PC-3 (cell line): ENCODE measurements at regions not wholly inside any gene's neighbourhood (a gene's known extent, or its start where the extent isn't known, plus 50 kb on each side); places are given as distances from the start of the nearest gene placed in this dataset.

Source experiments
- ATAC-seq: fragments of 200-7000 bp; cut with Tn5 transposase; 2 replicates; pipeline ENCODE4 v1.9.1; 2020; ENCODE audit warnings: mild to moderate bottlenecking, moderate library complexity
- BruUV-seq: library from RNA; stranded (reverse); fragments of 400-500 nt; replicated peaks from 2 replicates; lab custom pipeline; 2021; lab: Mats Ljungman, UMichigan
- CTCF ChIA-PET: fragments of 300-600 bp; sonication (Branson Sonifier 250); formaldehyde crosslinking; loops from one replicate; lab custom pipeline; 2022; ENCODE audit warnings: antibody characterized with exemption; lab: Charles Lee
- POLR2A ChIA-PET: fragments of 300-600 bp; sonication (Branson Sonifier 250); formaldehyde crosslinking; loops from one replicate; lab custom pipeline; 2022; ENCODE audit warnings: antibody characterized with exemption; ENCODE audit not compliant: unreplicated experiment; lab: Charles Lee
- DNase-seq: peaks from one replicate; pipeline ENCODE4 v3.0.0-alpha.2; 2015
- H2AFZ ChIP-seq: fragments of 300-600 bp; sonication (generic); 2 replicates; pipeline ENCODE4 v1.6.0; 2016; ENCODE audit warnings: antibody characterized with exemption, low read length
- H3F3A ChIP-seq: fragments of 300-600 bp; sonication (generic); one replicate; pipeline ENCODE4 v1.6.0; 2017; ENCODE audit warnings: antibody characterized with exemption, low read length, control low read depth, mild to moderate bottlenecking; ENCODE audit not compliant: unreplicated experiment
- H3K27ac ChIP-seq: fragments of 300-600 bp; sonication (generic); 2 replicates; pipeline ENCODE4 v1.5.1; 2016; ENCODE audit warnings: mild to moderate bottlenecking, low read length
- H3K27me3 ChIP-seq: fragments of 300-600 bp; sonication (generic); 2 replicates; pipeline ENCODE4 v1.6.1; 2016; ENCODE audit warnings: low read length, mixed read lengths
- H3K36me3 ChIP-seq: fragments of 300-600 bp; sonication (generic); 2 replicates; pipeline ENCODE4 v1.6.1; 2016; ENCODE audit warnings: low read depth, mixed run types, low read length, mixed read lengths
- H3K4me1 ChIP-seq: fragments of 300-600 bp; sonication (generic); 2 replicates; pipeline ENCODE4 v1.5.1; 2016; ENCODE audit warnings: low read length; ENCODE audit not compliant: insufficient read depth
- H3K4me2 ChIP-seq: fragments of 300-600 bp; sonication (generic); 2 replicates; pipeline ENCODE4 v1.6.0; 2016; ENCODE audit warnings: low read length
- H3K4me3 ChIP-seq: fragments of 300-600 bp; sonication (generic); 2 replicates; pipeline ENCODE4 v1.5.1; 2016; ENCODE audit warnings: mild to moderate bottlenecking, low read length, mixed read lengths
- H3K79me2 ChIP-seq: fragments of 300-600 bp; sonication (generic); 2 replicates; pipeline ENCODE4 v1.6.1; 2017; ENCODE audit warnings: low read length, mixed read lengths
- H3K9ac ChIP-seq: fragments of 300-600 bp; sonication (generic); 2 replicates; pipeline ENCODE4 v1.6.0; 2016; ENCODE audit warnings: mild to moderate bottlenecking, low read length
- H3K9me2 ChIP-seq: fragments of 300-600 bp; sonication (generic); replicated peaks from 2 replicates; pipeline ENCODE4 v1.6.1; 2016; ENCODE audit warnings: mixed run types, low read length, mixed read lengths
- H3K9me3 ChIP-seq: fragments of 300-600 bp; sonication (generic); 2 replicates; pipeline ENCODE4 v1.6.1; 2016; ENCODE audit warnings: low read length, mixed read lengths
- H4K20me1 ChIP-seq: fragments of 300-600 bp; sonication (generic); 2 replicates; pipeline ENCODE4 v1.6.1; 2016; ENCODE audit warnings: low read length, mixed read lengths
- CTCF ChIP-seq: fragments of 300-600 bp; sonication (generic); conservative IDR thresholded peaks from 2 replicates; pipeline ENCODE4 v1.5.1; 2017; ENCODE audit warnings: antibody characterized with exemption, low read depth, mild to moderate bottlenecking, low read length
- EZH2 ChIP-seq: fragments of 300-600 bp; sonication (generic); IDR thresholded peaks from one replicate; pipeline ENCODE4 v1.6.1; 2017; ENCODE audit warnings: antibody characterized with exemption, mild to moderate bottlenecking, low read length; ENCODE audit not compliant: unreplicated experiment
- EZH2phosphoT487 ChIP-seq: fragments of 300-600 bp; sonication (generic); IDR thresholded peaks from 2 replicates; pipeline ENCODE4 v1.6.1; 2018; ENCODE audit warnings: mild to moderate bottlenecking, antibody characterized with exemption, low read length, borderline replicate concordance
- intact Hi-C: fragments of 100-400 bp; cut with micrococcal nuclease; formaldehyde crosslinking; loops from 2 replicates; pipeline ENCODE4 v1.9.0; 2023

GRCh38 chr15:69612112-69612511 is 159.5 kb downstream of the RPLP1 start:
- intact Hi-C loops: no loop called here
- Histone ChIP-seq H3K9me3 (no peaks in the 10 kb centered on the region), H3K79me2 (no peaks in the 10 kb centered on the region), H3K9ac (no peak overlapping the region), H3K27ac (no peak overlapping the region), H3K4me3 (no peak overlapping the region), H3K4me2 (no peak overlapping the region), H3K27me3 (no peaks in the 10 kb centered on the region), H3K36me3 (no peaks in the 10 kb centered on the region), H2AFZ (no peak overlapping the region), H3F3A (no peaks in the 10 kb centered on the region), H3K9me2 (no peaks in the 10 kb centered on the region), H4K20me1 (no peaks in the 10 kb centered on the region), H3K4me1 (no peaks in the 10 kb centered on the region)
- DNase-seq: no peak
- TF ChIP-seq EZH2phosphoT487 (no peak), EZH2 (no peak), CTCF (no peak)
- ChIA-PET CTCF (no interaction called here), POLR2A (no interaction called here)
- no TSS peak for BruUV-seq
- ATAC-seq: no peak

- DNase-seq (no peak), ATAC-seq (no peak)
- H3K79me2 ChIP-seq: no peaks in the 10 kb centered on the region
- H3F3A ChIP-seq: no peaks in the 10 kb centered on the region
- H3K27me3 ChIP-seq: no peaks in the 10 kb centered on the region
- ChIA-PET POLR2A (no interaction called here), CTCF (no interaction called here)
- no peaks in the 10 kb centered on the region for H3K4me1 ChIP-seq
- H3K27ac ChIP-seq: no peak overlapping the region
- no TSS peak for BruUV-seq
- intact Hi-C loops: no loop called here
- TF ChIP-seq EZH2 (no peak), EZH2phosphoT487 (no peak), CTCF (no peak)
- no peak overlapping the region for H3K4me3 ChIP-seq
- no peak overlapping the region for H2AFZ ChIP-seq
- H3K9me3 ChIP-seq: no peaks in the 10 kb centered on the region
- no peaks in the 10 kb centered on the region for H3K9me2 ChIP-seq
- H3K4me2 ChIP-seq: no peak overlapping the region
- H3K9ac ChIP-seq: no peak overlapping the region
- no peaks in the 10 kb centered on the region for H3K36me3 ChIP-seq
- H4K20me1 ChIP-seq: no peaks in the 10 kb centered on the region
Measured at GRCh38 chr15:69613182-69613581, 160.6 kb downstream of the RPLP1 start.

GRCh38 chr15:69613988-69614387 is 161.4 kb downstream of the RPLP1 start:
- H3K9me3 ChIP-seq: no peaks in the 10 kb centered on the region

More at GRCh38 chr15:69613988-69614387, 161.4 kb downstream of the RPLP1 start:
- ChIA-PET POLR2A (interaction anchor here (0.6 kb wide), 1 partner anchor 134 kb away, joined by 5 read pairs; no protein-coding TSS in a partner anchor), CTCF (no interaction called here)
- Histone ChIP-seq H3K79me2 (no peaks in the 10 kb centered on the region), H3K9ac (no peak overlapping the region), H3K4me1 (no peaks in the 10 kb centered on the region), H4K20me1 (no peaks in the 10 kb centered on the region), H3K4me3 (no peak overlapping the region), H3K4me2 (no peak overlapping the region), H3K27ac (no peak overlapping the region), H3F3A (no peaks in the 10 kb centered on the region), H2AFZ (no peak overlapping the region), H3K36me3 (no peaks in the 10 kb centered on the region), H3K27me3 (no peaks in the 10 kb centered on the region), H3K9me2 (no peaks in the 10 kb centered on the region)
- no peak for ATAC-seq
- no peak for DNase-seq
- TF ChIP-seq CTCF (no peak), EZH2 (no peak), EZH2phosphoT487 (no peak)
- intact Hi-C loops: no loop called here
- no TSS peak for BruUV-seq
